HL-60/S4 treated with phorbol 12-myristate 13-acetate at 8.2 ng/mL for 4 days and 3 days (cell line): ENCODE measurements at regions not wholly inside any gene's neighbourhood (a gene's known extent, or its start where the extent isn't known, plus 50 kb on each side); places are given as distances from the start of the nearest gene placed in this dataset.
"Not testable (repeated sequence)": the region's sequence is repeated elsewhere in the genome, so short reads cannot be mapped to it uniquely, and the experiment has no call there.

Experiments
- in situ Hi-C: fragments of 300-500 bp; cut with MboI; formaldehyde crosslinking; loops from 2 replicates; pipeline ENCODE4 v1.15.0; 2022; ENCODE audit warnings: low sequenced_read_pairs

DNA sequence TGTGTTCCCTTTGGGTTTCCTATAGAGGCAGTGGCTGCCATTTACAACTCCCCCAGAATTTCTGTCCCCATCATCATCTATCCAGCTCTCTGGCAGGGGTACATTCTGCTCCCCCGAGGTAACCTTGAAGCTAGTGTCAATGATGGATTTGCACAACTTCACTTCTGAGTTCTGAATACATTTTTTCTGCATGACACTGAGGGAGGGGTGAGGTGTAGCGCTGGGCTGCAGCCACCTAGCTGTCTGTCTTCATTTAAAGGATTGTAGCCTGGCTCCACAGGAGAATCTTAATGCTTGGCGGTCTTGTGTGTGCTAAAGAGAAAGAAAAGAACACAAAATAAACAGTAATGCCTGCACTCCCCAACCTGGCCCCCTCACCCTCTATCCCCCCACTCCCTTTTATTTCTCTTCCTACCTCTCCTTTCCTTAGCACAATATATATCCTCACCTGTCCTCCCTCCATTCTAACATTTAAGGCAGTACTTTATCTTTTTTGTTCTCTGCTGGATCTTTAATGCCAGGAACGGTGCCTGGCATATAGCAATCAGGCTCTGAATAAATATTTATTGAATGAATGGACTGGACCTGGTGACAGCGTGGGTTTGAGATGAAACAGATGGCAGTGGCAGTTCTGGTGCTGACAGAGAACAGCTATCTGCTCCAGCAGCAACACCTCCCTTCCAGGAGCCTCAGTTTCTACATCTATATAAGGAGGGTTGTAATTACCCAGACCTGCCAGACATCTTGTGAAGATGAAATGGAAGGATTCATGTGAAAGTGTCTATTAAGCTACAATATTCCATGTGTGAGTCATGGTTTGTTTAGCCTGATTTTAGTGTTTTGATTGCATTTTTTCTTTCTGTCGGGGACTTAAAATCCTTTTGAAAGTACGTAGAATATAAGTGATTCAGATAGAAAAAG, 163.5 kb upstream of the CDH11 start:
- in situ Hi-C loops = no loop called here

DNA sequence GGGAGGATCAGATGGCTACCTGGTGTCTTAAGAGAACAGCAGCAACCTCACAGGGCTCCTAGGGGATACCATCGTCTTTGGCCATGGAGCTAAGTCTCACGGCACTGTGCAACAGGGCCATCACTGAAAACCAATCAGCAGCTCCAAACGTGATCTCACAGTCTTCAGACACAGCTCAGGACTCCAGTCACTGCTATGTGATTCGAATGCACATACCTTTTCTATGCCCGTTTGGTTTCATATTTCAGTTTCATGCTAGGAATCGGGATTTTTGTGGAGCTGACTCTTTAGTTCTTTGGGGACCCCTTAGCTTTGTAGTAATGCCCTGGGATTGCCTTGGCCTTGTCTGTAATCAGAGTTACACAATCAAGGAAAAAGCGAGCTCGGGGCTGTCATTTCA, 162.8 kb upstream of the CDH11 start:
- in situ Hi-C loops = no loop called here

GRCh38 chr16:65283181-65283651, 161.4 kb upstream of the CDH11 start:
- in situ Hi-C loops = no loop called here

GRCh38 chr16:65281586-65281985, 159.7 kb upstream of the CDH11 start:
- in situ Hi-C loops = no loop called here

DNA sequence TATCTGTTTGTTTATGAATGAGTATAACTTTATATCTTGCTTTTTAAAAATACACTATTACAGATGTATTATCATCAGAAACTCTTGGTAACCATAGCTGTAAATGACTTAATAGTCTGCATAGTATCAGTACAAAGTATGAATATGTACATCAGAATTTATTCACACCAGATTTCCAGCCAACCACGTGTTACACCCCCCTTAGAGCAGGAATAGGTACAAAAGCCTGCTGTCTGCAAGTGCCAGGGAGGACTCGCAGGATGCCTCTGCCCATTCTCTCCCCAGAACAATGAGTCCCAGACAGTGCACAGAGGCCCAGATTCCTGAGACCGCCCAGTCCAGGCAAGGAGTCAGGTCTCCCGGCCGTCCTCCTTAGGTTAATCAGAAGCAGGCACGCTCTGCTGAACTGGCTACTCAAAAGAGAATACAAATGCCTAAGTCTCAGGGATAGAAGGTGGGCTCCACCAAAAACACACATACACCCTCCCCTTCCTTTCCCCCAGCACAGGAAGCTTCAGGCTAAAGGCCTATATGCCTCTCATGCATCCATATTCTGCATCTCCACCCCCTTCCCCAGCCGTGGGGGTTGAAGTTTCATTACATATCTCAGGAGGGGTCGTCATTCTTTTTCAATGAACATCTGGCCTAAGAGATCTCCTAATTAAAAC, 159.1 kb upstream of the CDH11 start:
- in situ Hi-C loops = no loop called here

- in situ Hi-C loops = no loop called here
These were observed 157.7 kb upstream of the CDH11 start for GRCh38 chr16:65279576-65279975.

DNA sequence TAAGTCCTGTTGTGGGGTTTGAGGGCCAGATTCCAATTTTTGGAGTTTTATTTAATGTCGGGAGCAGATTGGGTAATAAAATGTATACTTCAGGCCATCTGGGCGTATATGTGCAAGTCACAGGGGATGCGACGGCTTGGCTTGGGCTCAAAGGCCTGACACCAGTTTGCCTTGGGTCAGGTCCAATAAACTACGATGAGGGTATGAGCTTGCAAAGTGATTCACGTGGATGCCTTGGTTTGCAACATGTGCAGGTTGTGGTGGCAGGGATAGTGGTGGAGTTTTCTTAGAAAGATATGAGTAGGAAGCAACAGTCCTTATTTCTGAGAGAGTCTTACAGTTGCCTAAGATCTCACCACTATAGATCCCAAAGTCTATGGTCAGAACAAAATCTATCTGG, 157.0 kb upstream of the CDH11 start:
- in situ Hi-C loops = no loop called here

DNA sequence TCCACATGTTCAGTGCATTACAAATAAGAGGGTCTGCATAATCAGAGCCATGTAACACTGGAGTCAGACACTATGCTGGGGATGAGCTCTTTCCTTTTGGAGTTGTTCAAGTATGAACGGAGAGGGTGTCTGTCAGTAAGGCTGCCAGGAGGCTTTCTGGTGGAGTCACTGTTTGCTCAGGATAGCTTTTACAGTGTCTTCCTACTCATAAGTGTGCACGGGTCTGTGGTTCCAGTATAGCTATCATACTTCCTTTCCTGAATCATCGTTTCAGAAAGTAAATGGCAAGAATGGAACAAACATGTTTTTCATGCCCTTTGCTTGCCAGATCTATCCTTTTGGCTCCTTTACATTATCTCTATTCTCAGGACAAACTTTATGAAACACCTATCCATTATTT, 152.7 kb upstream of the CDH11 start:
- in situ Hi-C loops = no loop called here

DNA sequence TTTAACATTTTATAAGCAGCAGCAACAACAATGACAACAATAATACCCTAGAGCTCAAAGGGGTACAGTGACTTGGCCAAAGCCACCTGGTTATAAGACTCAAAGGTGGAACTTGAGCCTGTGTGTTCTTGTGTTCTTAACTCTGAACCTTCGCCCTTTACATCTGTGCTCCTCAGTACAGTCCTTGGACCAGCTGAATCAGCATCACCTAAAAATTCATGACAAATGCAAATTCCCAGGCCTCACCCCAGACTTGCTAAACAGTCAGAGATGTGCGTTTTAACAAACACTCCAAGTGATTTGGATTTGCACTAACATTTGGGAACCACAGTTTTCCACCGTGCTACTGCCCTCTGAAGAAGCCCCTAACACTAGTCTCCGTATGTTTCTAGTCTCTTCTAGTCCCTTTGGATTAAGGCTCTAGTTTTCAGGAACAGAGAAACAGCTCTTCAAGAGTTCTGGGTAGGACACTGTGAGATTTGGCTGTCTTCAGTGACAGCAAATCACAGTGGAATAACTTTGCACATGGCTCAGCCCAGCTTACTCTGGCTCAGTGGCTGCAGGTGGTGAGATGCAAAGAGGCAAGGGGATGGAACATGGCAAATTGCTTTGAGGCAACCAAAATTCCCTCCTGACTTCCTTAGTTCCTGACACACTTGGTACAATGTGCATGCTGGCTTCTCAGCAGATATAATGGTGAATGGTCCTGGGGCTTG, 151.0 kb upstream of the CDH11 start:
- in situ Hi-C loops = no loop called here

DNA sequence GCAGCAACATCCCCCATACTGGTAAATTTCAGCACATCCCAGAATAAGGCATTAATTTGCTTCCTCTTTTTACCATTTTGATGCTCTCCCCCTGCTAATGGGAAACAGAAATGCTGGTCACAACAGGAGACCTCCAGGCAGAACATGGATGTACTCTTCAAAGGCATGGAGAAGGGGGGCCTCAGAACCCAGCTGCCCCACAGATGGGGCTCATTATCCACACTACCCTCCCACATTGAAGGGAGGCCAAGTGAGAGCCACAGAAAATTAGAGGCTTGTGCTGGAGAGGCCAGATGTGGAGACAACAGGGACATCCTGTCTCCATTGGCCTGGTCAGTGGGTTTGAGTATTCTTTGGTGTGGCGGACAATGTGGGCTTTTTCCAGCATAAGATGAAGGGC, 150.1 kb upstream of the CDH11 start:
- in situ Hi-C loops = no loop called here

- in situ Hi-C loops = no loop called here
These were observed 146.5 kb upstream of the CDH11 start for GRCh38 chr16:65268331-65268730.

GRCh38 chr16:65263896-65264295, 142.0 kb upstream of the CDH11 start:
- in situ Hi-C loops = no loop called here

GRCh38 chr16:65260746-65261145, 138.9 kb upstream of the CDH11 start:
- in situ Hi-C loops = no loop called here

GRCh38 chr16:65254144-65254543, 132.3 kb upstream of the CDH11 start:
- in situ Hi-C loops = no loop called here

DNA sequence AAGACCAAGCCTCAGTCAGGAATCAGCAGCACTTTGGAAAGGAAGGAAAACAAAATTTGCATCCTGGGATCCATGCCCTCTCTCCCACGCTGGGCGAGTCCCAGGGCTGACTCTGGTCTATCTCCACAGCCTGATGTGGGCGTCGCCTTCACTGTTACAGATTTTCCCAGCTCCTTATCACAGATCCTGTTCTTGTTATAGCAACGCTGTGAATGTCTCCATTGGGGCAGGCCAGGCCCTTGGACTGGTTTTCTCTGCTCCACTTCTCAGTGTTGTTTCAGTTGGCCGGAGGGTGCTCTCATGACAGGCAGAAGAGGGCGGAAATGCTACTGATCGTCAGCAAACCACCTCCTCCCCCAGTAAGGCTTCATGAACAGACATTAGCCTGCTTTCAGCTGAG, 127.9 kb upstream of the CDH11 start:
- in situ Hi-C loops = no loop called here

DNA sequence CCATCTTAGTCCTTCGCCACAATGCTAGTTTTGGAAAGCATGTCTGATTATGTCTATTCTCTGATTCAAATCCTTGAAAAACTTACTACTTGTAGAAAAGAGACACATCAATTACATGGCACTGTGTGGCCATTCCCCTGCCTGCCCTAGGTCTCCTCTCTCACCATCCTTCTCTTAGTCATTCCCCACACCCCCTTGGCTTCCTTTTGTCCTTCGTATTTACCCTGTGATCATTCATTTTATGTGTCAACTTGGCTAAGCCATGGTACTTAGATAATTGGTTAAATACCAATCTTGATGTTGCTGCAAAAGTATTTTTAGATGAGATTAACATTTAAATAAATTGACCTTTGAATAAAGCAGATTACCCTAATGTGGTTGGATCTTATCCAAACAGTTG, 122.9 kb upstream of the CDH11 start:
- in situ Hi-C loops = no loop called here

DNA sequence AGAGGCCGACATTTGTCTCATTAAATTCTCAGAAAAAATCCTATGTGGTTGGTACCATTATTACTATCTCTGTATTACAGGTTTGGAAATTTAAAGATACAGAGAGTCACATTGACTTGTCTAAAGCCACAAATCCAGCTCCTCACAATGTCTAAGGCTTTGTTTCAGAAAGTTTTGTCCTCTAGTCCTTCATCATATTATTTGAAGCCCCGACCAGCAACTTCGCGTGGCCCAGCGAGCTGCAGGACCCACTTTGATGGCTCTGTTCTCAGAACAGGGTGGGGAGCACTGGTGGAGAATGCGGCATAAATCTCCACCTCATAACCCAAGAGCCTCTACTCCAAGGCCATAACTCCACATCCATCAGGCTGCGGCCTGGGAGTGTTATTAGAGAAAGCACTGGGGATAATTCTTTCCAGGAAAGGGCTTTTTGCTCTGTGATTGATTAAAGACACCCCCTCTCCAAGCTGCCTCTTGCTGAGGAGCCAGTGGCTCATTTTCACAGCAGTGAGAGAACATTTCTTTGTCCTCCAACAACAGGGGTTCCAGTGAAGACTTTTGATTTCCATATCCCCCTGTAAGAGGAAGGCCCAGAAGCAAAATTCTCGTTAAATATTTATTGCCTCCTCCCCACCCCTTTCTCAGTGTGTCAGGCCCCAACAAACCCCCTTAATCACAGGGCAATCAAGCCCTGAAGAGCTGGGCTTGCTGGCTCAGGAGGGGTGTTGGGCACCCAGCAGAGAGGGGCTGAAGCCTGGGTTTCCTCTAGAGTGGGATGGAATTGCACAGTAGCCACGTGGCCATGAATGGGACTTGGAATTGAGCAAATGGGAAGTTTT, 113.7 kb upstream of the CDH11 start:
- in situ Hi-C loops = no loop called here

DNA sequence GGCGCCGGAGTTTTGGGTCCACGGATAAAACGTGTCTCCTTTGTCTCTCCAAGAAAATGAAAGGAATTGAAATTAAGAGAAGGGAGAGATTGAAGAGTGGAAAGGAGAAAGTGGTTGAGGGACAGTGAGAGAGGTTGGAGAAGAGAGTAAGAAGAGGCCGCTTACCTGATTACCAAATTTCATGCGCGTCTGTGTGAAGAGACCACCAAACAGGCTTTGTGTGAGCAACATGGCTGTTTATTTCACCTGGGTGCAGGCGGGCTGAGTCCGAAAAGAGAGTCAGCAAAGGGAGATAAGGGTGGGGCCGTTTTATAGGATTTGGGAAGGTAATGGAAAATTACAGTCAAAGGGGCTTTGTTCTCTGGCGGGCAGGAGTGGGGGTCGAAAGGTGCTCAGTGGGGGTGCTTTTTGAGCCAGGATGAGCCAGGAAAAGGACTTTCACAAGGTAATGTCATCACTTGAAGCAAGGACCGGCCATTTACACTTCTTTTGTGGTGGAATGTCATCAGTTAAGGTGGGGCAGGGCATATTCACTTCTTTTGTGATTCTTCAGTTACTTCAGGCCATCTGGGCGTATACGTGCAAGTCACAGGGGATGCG, 113.0 kb upstream of the CDH11 start:
- in situ Hi-C loops = not testable (repeated sequence)

GRCh38 chr16:65229191-65229662, 107.4 kb upstream of the CDH11 start:
- in situ Hi-C loops = no loop called here

GRCh38 chr16:65227150-65227835, 105.4 kb upstream of the CDH11 start:
- in situ Hi-C loops = no loop called here
